Heart left ventricle (tissue), 13 donors: ENCODE measurements at regions not wholly inside any gene's neighbourhood (a gene's known extent, or its start where the extent isn't known, plus 50 kb on each side); places are given as distances from the start of the nearest gene placed in this dataset.

Source experiments
- POLR2A ChIP-seq, 2 donors: fragments of 450-650 bp; IDR thresholded peaks; one replicate each; pipeline ENCODE4 v1.6.1; 2017; ENCODE audit warnings: antibody characterized with exemption in 2 of 2, mild to moderate bottlenecking in 2 of 2, moderate library complexity in 2 of 2
- TF ChIP-seq, protein P1 (sequence below), 12 donors: fragments of 200-600 bp; sonication (generic) in 4 of 12; IDR thresholded peaks; one replicate each; pipeline versions ENCODE4 v1.5.0 to v1.8.0; 2018 to 2022; ENCODE audit warnings: antibody characterized with exemption in 12 of 12, mild to moderate bottlenecking in 5 of 12
- donor health status: ischemic (EF 13 %, LVEDD 7.1; RV severe dilation, severe dysfunction).
- donor health status: DM: no; HTN: yes; CAD: no.
- donor health status: DM: no; HTN: no; CAD: no.
- donor health status: ischemic (EF 25% LVEDD 6.9; RV normal size, moderate dysfunction).
- donor health status: ischemic (EF 25% LVEDD 5.7; RV mildly dilated, moderate dysfunction).
- donor health status: ischemic (EF 35%, LVEDD 5.7; RV mildly dilated, moderate dysfunction).
- donor health status: nonischemic (EF 11% LVEDD 7.7; RV severe dilation, severe dysfunction).
- donor health status: DM: yes; HTN: yes; CAD: no.
- donor health status: PGD.
- donor health status: ischemic (EF 29% LVEDD 5.4; RV normal size, mild dysfunction).
- donor health status: nonischemic (EF 23%, LVEDD 6.1; RV moderate dilation, normal function).

DNA sequence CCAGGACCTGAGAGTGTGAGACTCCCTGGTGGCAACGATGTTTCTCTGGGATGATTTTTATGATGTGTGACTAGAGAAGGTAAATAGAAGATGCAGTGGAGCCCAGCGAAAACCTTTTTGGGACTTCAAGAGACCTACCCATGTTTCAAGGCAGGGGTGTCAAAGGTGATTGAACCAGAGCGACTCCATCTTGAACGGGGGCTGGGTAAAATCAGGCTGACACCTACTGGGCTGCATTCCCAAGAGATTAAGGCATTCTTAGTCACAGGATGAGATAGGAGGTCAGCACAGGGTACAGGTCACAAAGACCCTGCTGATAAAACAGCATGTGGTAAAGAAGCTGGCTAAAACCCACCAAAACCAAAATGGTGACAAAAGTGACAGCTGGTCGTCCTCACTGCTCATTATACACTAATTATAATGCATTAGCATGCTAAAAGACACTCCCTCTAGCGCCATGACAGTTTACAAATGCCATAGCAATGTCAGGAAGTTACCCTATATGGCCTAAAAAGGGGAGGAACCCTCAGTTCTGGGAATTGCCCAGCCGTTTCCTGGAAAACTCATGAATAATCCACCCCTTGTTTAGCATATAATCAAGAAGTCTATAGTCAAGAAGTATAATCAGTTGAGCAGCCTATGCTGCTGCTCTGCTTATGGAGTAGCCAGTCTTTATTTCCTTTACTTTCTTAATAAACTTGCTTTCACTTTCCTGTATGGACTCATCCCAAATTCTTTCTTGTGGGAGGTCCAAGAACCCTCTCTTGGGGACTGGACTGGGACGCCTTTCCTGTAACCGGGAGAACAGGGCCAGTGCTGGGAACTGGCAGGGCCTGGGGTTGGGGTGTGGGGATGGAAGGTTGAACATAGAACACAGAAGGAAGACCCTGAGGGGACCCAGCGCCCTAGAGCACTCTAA, 526.4 kb downstream of the QKI start:
- TF ChIP-seq, protein P1, sequence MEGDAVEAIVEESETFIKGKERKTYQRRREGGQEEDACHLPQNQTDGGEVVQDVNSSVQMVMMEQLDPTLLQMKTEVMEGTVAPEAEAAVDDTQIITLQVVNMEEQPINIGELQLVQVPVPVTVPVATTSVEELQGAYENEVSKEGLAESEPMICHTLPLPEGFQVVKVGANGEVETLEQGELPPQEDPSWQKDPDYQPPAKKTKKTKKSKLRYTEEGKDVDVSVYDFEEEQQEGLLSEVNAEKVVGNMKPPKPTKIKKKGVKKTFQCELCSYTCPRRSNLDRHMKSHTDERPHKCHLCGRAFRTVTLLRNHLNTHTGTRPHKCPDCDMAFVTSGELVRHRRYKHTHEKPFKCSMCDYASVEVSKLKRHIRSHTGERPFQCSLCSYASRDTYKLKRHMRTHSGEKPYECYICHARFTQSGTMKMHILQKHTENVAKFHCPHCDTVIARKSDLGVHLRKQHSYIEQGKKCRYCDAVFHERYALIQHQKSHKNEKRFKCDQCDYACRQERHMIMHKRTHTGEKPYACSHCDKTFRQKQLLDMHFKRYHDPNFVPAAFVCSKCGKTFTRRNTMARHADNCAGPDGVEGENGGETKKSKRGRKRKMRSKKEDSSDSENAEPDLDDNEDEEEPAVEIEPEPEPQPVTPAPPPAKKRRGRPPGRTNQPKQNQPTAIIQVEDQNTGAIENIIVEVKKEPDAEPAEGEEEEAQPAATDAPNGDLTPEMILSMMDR (IDR thresholded peaks at IDR 0.05), result no peak
- no peak for TF ChIP-seq POLR2A (IDR thresholded peaks at IDR 0.05)
